Upper lobe of left lung (tissue), 6 donors: ENCODE measurements at regions not wholly inside any gene's neighbourhood (a gene's known extent, or its start where the extent isn't known, plus 50 kb on each side); places are given as distances from the start of the nearest gene placed in this dataset.

Experiments
- ATAC-seq, 2 donors: fragments of 200-7000 bp; cut with Tn5 transposase; one replicate each; pipeline ENCODE4 v1.9.1; 2022; ENCODE audit warnings: mild to moderate bottlenecking in 2 of 2, moderate library complexity in 2 of 2; ENCODE audit not compliant: low FRiP score in 2 of 2
- DNase-seq, 2 donors: peaks; one replicate each; pipeline ENCODE4 v3.0.0-alpha.2; 2019 to 2020
- H3K27ac ChIP-seq, 4 donors: fragments of 200-600 bp; sonication (generic); one replicate each; pipeline ENCODE4 v1.5.1; 2016 to 2019
- H3K27me3 ChIP-seq, 4 donors: fragments of 200-600 bp; sonication (generic); one replicate each; pipeline ENCODE4 v1.5.1; 2017 to 2019
- H3K36me3 ChIP-seq, 4 donors: fragments of 200-600 bp; sonication (generic); one replicate each; pipeline ENCODE4 v1.5.1; 2016 to 2019
- H3K4me1 ChIP-seq, 4 donors: fragments of 200-600 bp; sonication (generic); one replicate each; pipeline ENCODE4 v1.5.1; 2018 to 2019
- H3K4me3 ChIP-seq, 4 donors: fragments of 200-600 bp; sonication (generic); one replicate each; pipeline ENCODE4 v1.5.1; 2017 to 2019; ENCODE audit warnings: mild to moderate bottlenecking in 2 of 4, moderate library complexity in 1 of 4
- H3K9me3 ChIP-seq, 4 donors: fragments of 200-600 bp; sonication (generic); one replicate each; pipeline ENCODE4 v1.5.1; 2018 to 2019
- CTCF ChIP-seq, 6 experiments: fragments of 450-650 bp in 4 of 6; fragments of 200-600 bp in 2 of 6; sonication (generic) in 2 of 6; IDR thresholded peaks; one replicate each; pipeline ENCODE4 v1.5.1; 2016 to 2019; ENCODE audit warnings: antibody characterized with exemption in 6 of 6
- EP300 ChIP-seq, 4 donors: sonication (generic); formaldehyde crosslinking; IDR thresholded peaks; one replicate each; pipeline ENCODE4 v1.5.1; 2017; ENCODE audit warnings: antibody characterized with exemption in 4 of 4, control low read depth in 2 of 4
- POLR2A ChIP-seq, 4 donors: fragments of 450-650 bp; IDR thresholded peaks; one replicate each; pipeline ENCODE4 v1.5.1; 2016 to 2017; ENCODE audit warnings: antibody characterized with exemption in 4 of 4, mild to moderate bottlenecking in 2 of 4
- POLR2AphosphoS5 ChIP-seq, 2 donors: sonication (generic); formaldehyde crosslinking; IDR thresholded peaks; one replicate each; pipeline ENCODE4 v1.5.1; 2017; ENCODE audit warnings: antibody characterized with exemption in 2 of 2
- WGBS, 2 donors: methylation state at CpG; one replicate each; pipeline ENCODE4 v1.1.5; 2017 to 2018; 5-methylcytosine and 5-hydroxymethylcytosine counted together
- donor health status: DM: no; HTN: no; CAD: no; lungs with moderate emphysema.
- donor health status: DM: no; HTN: yes; CAD: no; lungs with severe emphysema.

DNA sequence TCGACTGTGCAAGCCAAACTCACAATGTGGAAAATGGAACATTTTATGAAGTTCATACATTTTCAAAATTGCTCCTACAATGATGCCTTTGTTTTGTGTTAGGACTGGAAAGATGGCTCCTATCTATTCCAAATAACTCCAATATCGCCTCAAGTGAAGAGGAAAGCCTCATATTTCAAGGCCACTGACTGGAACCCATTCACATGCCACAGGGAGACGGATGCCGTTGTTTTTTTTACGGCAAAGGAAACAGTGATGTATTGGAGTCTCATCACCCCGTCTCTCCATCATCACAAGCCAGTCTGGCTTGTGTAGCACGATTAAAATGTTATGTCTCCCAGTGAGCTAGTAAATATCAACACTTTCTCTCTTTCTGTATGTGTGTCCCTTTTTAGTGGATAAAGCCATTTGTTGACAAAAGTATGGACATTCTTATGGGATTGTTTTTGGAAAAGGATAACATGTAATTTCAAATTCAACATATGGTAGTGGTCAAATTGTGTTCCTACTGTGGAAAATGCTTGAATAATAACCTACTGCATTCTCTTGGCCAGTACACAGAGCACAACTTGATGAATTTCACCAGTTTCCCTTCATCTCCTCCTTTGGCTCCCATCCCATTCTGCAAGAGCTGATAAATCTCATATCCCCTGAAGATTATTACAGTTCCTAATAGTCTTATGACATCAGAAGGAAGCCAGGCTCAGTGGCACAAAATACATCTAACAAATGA, 109.5 kb upstream of the PITRM1 start:
- H3K4me3 ChIP-seq: no peak overlapping the region
- H3K9me3 ChIP-seq: no peaks in the 10 kb centered on the region
- no peak for DNase-seq
- ATAC-seq: no peak
- no peaks in the 10 kb centered on the region for H3K27me3 ChIP-seq
- H3K4me1 ChIP-seq: no peaks in the 10 kb centered on the region
- 66 to 70% methylated on average over 7 of the region's 7 CpGs for WGBS, 2 donors
- H3K27ac ChIP-seq: no peak overlapping the region
- TF ChIP-seq POLR2AphosphoS5 (IDR thresholded peaks at IDR 0.05) (no peak), EP300 (IDR thresholded peaks at IDR 0.05) (no peak), CTCF (IDR thresholded peaks at IDR 0.05) (no peak), POLR2A (IDR thresholded peaks at IDR 0.05) (no peak)
- H3K36me3 ChIP-seq: no peaks in the 10 kb centered on the region

GRCh38 chr10:3278771-3279170, 106.2 kb upstream of the PITRM1 start:
- no peak overlapping the region for H3K4me3 ChIP-seq
- 25 to 27% methylated on average over 2 of the region's 2 CpGs for WGBS, 2 donors
- no peaks in the 10 kb centered on the region for H3K36me3 ChIP-seq
- H3K27me3 ChIP-seq: no peaks in the 10 kb centered on the region
- H3K4me1 ChIP-seq: no peaks in the 10 kb centered on the region
- ATAC-seq (no peak), DNase-seq (no peak)
- no peaks in the 10 kb centered on the region for H3K9me3 ChIP-seq
- H3K27ac ChIP-seq: no peak overlapping the region
- no peak for TF ChIP-seq POLR2AphosphoS5 (IDR thresholded peaks at IDR 0.05)
- TF ChIP-seq EP300 (IDR thresholded peaks at IDR 0.05): no peak
- no peak for TF ChIP-seq CTCF (IDR thresholded peaks at IDR 0.05)
- TF ChIP-seq POLR2A (IDR thresholded peaks at IDR 0.05): no peak

DNA sequence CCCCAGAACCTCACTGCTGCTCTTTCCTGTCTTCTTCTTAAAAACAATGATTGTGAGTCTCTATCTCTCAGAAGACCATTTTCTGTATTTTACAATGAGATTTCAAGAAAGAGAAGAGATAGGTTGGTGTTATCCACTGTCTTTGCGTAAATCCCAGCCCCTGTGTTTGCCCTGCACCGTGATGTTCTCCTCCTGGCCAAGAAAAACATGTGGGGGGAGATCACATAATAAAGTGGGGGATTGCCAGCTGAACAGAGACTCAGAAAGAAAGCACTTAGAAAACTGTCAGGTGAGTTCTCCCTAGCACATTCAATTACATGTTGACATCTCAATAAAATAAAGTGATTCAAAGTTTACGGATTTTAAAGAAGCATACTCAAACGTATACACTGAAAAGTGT, 105.0 kb upstream of the PITRM1 start:
- no peaks in the 10 kb centered on the region for H3K27me3 ChIP-seq
- no peak for DNase-seq
- no peaks in the 10 kb centered on the region for H3K36me3 ChIP-seq
- H3K4me3 ChIP-seq: no peak overlapping the region
- 90 to 95% methylated on average over 4 of the region's 4 CpGs for WGBS, 2 donors
- no peak overlapping the region for H3K27ac ChIP-seq
- ATAC-seq: no peak
- TF ChIP-seq POLR2AphosphoS5 (IDR thresholded peaks at IDR 0.05): no peak
- no peak for TF ChIP-seq CTCF (IDR thresholded peaks at IDR 0.05)
- TF ChIP-seq POLR2A (IDR thresholded peaks at IDR 0.05): no peak
- no peak for TF ChIP-seq EP300 (IDR thresholded peaks at IDR 0.05)
- H3K4me1 ChIP-seq: no peaks in the 10 kb centered on the region
- no peaks in the 10 kb centered on the region for H3K9me3 ChIP-seq

DNA sequence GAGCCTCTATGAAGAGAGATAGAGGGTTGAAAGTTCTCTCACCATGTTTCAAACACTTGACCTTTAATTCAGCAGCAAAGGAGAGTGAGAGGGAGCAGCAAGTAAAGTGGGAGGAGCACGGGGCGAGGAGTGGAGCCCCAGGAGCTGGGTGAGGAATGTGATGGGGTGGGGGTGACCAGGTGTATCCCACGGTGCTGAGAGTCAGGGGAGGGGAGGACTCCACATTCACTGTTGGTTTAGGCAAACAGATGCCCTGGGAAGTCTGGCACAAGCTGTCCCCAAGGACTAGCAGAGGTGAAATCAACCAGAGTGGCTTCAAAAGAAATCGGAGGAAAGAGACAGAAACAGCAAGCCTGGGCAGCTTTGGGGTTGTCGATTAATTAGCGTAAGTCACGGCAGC, 101.8 kb upstream of the PITRM1 start:
- H3K4me1 ChIP-seq: no peaks in the 10 kb centered on the region
- H3K36me3 ChIP-seq: no peaks in the 10 kb centered on the region
- no peak overlapping the region for H3K4me3 ChIP-seq
- ATAC-seq (no peak), DNase-seq (no peak)
- no peaks in the 10 kb centered on the region for H3K9me3 ChIP-seq
- TF ChIP-seq CTCF (IDR thresholded peaks at IDR 0.05) (no peak), POLR2A (IDR thresholded peaks at IDR 0.05) (no peak), POLR2AphosphoS5 (IDR thresholded peaks at IDR 0.05) (no peak), EP300 (IDR thresholded peaks at IDR 0.05) (no peak)
- H3K27me3 ChIP-seq: no peaks in the 10 kb centered on the region
- no peak overlapping the region for H3K27ac ChIP-seq
- WGBS, 2 donors: 82 to 85% methylated on average over 7 of the region's 7 CpGs

DNA sequence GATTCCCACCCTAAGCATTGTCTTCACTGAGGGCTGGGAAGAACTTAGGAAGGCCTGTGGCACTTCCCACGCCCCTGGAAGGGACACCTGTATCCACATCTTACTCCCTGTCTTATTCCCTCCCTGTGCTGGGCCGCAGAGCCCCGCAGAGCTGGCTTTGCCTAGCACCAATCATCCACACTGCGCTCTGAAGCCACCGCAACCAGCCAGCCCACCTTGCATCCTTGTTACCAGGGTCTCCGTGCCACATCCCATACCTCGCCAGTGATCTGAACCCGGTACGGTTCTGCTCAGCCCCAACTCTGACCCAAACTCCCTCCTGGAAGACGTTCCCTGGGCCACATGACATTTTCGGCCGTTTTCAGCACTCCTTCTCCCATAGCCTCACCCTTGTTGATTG, 101.4 kb upstream of the PITRM1 start:
- H3K36me3 ChIP-seq: no peaks in the 10 kb centered on the region
- no peaks in the 10 kb centered on the region for H3K4me1 ChIP-seq
- H3K4me3 ChIP-seq: no peak overlapping the region
- no peaks in the 10 kb centered on the region for H3K27me3 ChIP-seq
- no peak for DNase-seq
- WGBS, 2 donors: 84 to 95% methylated on average over 12 of the region's 12 CpGs
- H3K9me3 ChIP-seq: no peaks in the 10 kb centered on the region
- ATAC-seq: no peak
- TF ChIP-seq POLR2AphosphoS5 (IDR thresholded peaks at IDR 0.05) (no peak), CTCF (IDR thresholded peaks at IDR 0.05) (no peak), POLR2A (IDR thresholded peaks at IDR 0.05) (no peak), EP300 (IDR thresholded peaks at IDR 0.05) (no peak)
- H3K27ac ChIP-seq: no peak overlapping the region
